ENCODE measurements at regions not wholly inside any gene's neighbourhood (a gene's known extent, or its start where the extent isn't known, plus 50 kb on each side); places are given as distances from the start of the nearest gene placed in this dataset.

- Histone ChIP-seq H3K4me2 (ENCODE audit: insufficient read depth, low read length) (no peak overlapping the region), H3K27ac (ENCODE audit: low read depth, low read length) (no peak overlapping the region), H2AFZ (ENCODE audit: low read length) (no peak overlapping the region), H3K4me1 (ENCODE audit: insufficient read depth, low read length) (no peaks in the 10 kb centered on the region), H4K20me1 (ENCODE audit: insufficient read depth, low read length) (no peaks in the 10 kb centered on the region), H3K27me3 (ENCODE audit: insufficient read depth, low read length) (no peaks in the 10 kb centered on the region), H3K9me3 (ENCODE audit: low read depth, low read length) (no peaks in the 10 kb centered on the region), H3K79me2 (ENCODE audit: insufficient read depth, low read length) (no peaks in the 10 kb centered on the region), H3K36me3 (ENCODE audit: insufficient read depth, low read length) (no peaks in the 10 kb centered on the region), H3K4me3 (ENCODE audit: insufficient read depth, low read length) (no peak overlapping the region)
- TF ChIP-seq CTCF (IDR thresholded peaks at IDR 0.05; ENCODE audit: extremely low read depth, low read depth, low read length), result peak; percentile 10
- DNase-seq (ENCODE audit: insufficient read length, low spot score, missing footprints), result no peak
Measured at GRCh38 chr3:22685597-22685996, 517.5 kb upstream of the UBE2E2 start.

GRCh38 chr3:22691407-22691806 lies 511.7 kb upstream of the UBE2E2 start:
- H3K27me3 ChIP-seq (ENCODE audit: insufficient read depth, low read length), result no peaks in the 10 kb centered on the region
- no peak overlapping the region for H3K4me2 ChIP-seq (ENCODE audit: insufficient read depth, low read length)
- H2AFZ ChIP-seq (ENCODE audit: low read length), result no peak overlapping the region

GRCh38 chr3:22691856-22692628 lies 511.1 kb upstream of the UBE2E2 start:
- Histone ChIP-seq H4K20me1 (ENCODE audit: insufficient read depth, low read length) (no peaks in the 10 kb centered on the region), H3K4me1 (ENCODE audit: insufficient read depth, low read length) (no peaks in the 10 kb centered on the region), H3K9me3 (ENCODE audit: low read depth, low read length) (no peaks in the 10 kb centered on the region), H3K27ac (ENCODE audit: low read depth, low read length) (no peak overlapping the region), H2AFZ (ENCODE audit: low read length) (no peak overlapping the region), H3K79me2 (ENCODE audit: insufficient read depth, low read length) (no peaks in the 10 kb centered on the region), H3K4me3 (ENCODE audit: insufficient read depth, low read length) (no peak overlapping the region), H3K36me3 (ENCODE audit: insufficient read depth, low read length) (no peaks in the 10 kb centered on the region), H3K4me2 (ENCODE audit: insufficient read depth, low read length) (no peak overlapping the region), H3K27me3 (ENCODE audit: insufficient read depth, low read length) (no peaks in the 10 kb centered on the region)
- DNase-seq (ENCODE audit: insufficient read length, low spot score, missing footprints), result no peak
- TF ChIP-seq CTCF (IDR thresholded peaks at IDR 0.05; ENCODE audit: extremely low read depth, low read depth, low read length), result no peak

More at GRCh38 chr3:22691407-22691806, 511.7 kb upstream of the UBE2E2 start:
- Histone ChIP-seq H3K9me3 (ENCODE audit: low read depth, low read length) (no peaks in the 10 kb centered on the region), H3K27ac (ENCODE audit: low read depth, low read length) (no peak overlapping the region), H3K79me2 (ENCODE audit: insufficient read depth, low read length) (no peaks in the 10 kb centered on the region), H3K36me3 (ENCODE audit: insufficient read depth, low read length) (no peaks in the 10 kb centered on the region), H4K20me1 (ENCODE audit: insufficient read depth, low read length) (no peaks in the 10 kb centered on the region), H3K4me1 (ENCODE audit: insufficient read depth, low read length) (no peaks in the 10 kb centered on the region), H3K4me3 (ENCODE audit: insufficient read depth, low read length) (no peak overlapping the region)
- no peak for DNase-seq (ENCODE audit: insufficient read length, low spot score, missing footprints)
- no peak for TF ChIP-seq CTCF (IDR thresholded peaks at IDR 0.05; ENCODE audit: extremely low read depth, low read depth, low read length)

- Histone ChIP-seq H3K27me3 (ENCODE audit: insufficient read depth, low read length) (no peaks in the 10 kb centered on the region), H3K4me2 (ENCODE audit: insufficient read depth, low read length) (no peak overlapping the region), H3K9me3 (ENCODE audit: low read depth, low read length) (no peaks in the 10 kb centered on the region), H3K4me1 (ENCODE audit: insufficient read depth, low read length) (no peaks in the 10 kb centered on the region), H4K20me1 (ENCODE audit: insufficient read depth, low read length) (no peaks in the 10 kb centered on the region), H2AFZ (ENCODE audit: low read length) (no peak overlapping the region), H3K4me3 (ENCODE audit: insufficient read depth, low read length) (no peak overlapping the region), H3K27ac (ENCODE audit: low read depth, low read length) (no peak overlapping the region), H3K79me2 (ENCODE audit: insufficient read depth, low read length) (no peaks in the 10 kb centered on the region), H3K36me3 (ENCODE audit: insufficient read depth, low read length) (no peaks in the 10 kb centered on the region)
- no peak for TF ChIP-seq CTCF (IDR thresholded peaks at IDR 0.05; ENCODE audit: extremely low read depth, low read depth, low read length)
- DNase-seq (ENCODE audit: insufficient read length, low spot score, missing footprints), result no peak
Measured at GRCh38 chr3:22700876-22701275, 502.3 kb upstream of the UBE2E2 start.
